ENCODE measurements at regions not wholly inside any gene's neighbourhood (a gene's known extent, or its start where the extent isn't known, plus 50 kb on each side); places are given as distances from the start of the nearest gene placed in this dataset.

DNA sequence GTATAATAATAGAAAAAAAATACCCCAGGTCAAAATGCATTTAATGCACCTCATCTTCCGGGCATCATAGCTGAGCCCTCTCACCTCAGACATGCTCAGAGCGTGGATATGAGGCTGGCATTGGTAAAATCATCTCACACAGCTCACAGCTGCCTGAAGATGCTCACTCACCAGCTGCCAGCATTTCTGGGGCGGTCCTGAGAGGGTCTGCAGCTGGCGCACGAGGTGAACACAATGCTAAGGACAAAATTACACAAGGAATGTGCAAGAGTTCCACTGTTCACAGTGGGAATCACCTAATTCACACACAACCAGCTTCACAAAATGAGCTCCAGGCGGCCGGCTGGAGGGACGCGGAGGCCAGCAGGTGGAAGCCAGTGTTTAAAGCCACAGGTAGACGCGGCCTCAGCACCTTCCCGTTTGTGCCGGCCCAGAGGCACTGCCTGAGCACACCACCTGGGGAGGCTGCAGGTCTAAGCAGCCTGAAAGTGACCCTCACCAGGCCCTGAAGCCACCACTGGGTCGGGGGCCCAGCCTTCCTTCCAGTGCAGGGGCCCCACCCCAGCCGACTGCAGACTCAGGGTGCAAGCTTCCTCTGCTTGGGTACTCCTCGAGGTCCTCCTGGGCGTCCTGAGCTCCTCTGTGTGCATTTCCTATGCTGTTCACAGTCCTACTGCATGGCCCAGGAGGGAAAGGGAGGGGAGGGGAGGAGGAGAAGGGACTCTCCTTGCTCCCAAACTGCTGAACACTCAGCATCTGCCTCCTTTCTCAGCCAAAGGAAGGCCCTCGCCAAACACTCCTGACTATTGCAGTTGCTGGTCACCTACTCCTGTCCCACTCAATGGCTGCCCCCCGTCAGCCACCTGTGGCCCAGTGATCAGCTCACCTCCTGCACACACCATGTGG, 61.2 kb upstream of the FAM20C start:
- TF ChIP-seq, protein P1, sequence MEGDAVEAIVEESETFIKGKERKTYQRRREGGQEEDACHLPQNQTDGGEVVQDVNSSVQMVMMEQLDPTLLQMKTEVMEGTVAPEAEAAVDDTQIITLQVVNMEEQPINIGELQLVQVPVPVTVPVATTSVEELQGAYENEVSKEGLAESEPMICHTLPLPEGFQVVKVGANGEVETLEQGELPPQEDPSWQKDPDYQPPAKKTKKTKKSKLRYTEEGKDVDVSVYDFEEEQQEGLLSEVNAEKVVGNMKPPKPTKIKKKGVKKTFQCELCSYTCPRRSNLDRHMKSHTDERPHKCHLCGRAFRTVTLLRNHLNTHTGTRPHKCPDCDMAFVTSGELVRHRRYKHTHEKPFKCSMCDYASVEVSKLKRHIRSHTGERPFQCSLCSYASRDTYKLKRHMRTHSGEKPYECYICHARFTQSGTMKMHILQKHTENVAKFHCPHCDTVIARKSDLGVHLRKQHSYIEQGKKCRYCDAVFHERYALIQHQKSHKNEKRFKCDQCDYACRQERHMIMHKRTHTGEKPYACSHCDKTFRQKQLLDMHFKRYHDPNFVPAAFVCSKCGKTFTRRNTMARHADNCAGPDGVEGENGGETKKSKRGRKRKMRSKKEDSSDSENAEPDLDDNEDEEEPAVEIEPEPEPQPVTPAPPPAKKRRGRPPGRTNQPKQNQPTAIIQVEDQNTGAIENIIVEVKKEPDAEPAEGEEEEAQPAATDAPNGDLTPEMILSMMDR (IDR thresholded peaks at IDR 0.05; ENCODE audit: insufficient read depth, low read length) = no peak
- no peak overlapping the region for H3K4me3 ChIP-seq (ENCODE audit: low read depth, low read length)
- no peak for DNase-seq (ENCODE audit: low read depth)

DNA sequence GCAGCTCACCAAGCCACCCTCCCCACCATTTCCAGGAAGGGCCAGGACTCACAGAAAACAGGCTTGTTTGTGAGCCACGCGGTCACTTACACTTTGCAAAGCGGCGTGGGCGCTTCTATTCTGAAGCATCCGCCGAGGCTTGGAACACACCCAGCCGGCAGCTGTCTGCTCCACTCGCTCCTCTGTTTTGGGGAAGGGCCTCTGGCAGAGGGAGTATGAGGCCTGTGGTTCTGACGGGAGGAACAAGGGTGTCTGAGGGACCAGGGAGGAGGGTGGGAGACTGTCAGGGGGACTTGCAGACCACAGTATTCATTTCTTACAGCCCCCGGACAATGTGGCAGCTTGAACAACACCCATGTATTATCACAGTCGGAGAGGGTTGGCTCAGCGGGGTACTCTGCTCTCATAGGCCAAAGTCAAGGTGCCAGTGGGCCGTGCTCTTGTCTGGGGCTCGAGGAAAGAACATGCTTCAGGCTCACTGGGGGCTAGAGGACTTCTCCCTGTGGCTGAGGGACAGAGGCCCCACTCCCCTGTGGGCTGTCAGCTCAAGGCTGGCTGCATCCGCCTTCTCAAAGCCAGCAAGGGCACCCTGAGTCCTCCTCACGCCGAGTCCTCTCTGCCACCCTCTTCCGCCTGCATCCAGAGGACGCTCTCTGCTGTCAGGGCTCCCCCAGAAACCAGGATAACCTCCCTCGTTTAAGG, 60.4 kb upstream of the FAM20C start:
- no peak for DNase-seq (ENCODE audit: low read depth)
- no peak overlapping the region for H3K4me3 ChIP-seq (ENCODE audit: low read depth, low read length)
- TF ChIP-seq, protein P1 (IDR thresholded peaks at IDR 0.05; ENCODE audit: insufficient read depth, low read length) = no peak

DNA sequence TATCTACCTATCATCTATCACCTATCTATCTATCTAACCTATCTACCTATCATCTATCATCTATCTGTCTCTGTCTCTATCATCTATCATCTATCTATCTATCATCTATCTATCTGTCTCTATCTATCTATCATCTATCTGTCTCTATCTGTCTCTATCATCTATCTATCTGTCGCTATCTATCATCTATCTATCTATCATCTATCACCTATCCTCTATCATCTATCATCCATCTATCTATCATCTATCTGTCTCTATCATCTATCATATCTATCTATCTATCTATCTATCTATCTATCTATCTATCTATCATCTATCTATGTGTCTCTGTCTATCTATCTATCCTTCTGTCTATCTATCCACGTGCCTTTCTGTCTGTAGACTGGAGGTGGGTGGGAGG, 59.5 kb upstream of the FAM20C start:
- TF ChIP-seq, protein P1 (IDR thresholded peaks at IDR 0.05; ENCODE audit: insufficient read depth, low read length) = no peak
- H3K4me3 ChIP-seq (ENCODE audit: low read depth, low read length) = no peak overlapping the region
- DNase-seq (ENCODE audit: low read depth) = no peak

DNA sequence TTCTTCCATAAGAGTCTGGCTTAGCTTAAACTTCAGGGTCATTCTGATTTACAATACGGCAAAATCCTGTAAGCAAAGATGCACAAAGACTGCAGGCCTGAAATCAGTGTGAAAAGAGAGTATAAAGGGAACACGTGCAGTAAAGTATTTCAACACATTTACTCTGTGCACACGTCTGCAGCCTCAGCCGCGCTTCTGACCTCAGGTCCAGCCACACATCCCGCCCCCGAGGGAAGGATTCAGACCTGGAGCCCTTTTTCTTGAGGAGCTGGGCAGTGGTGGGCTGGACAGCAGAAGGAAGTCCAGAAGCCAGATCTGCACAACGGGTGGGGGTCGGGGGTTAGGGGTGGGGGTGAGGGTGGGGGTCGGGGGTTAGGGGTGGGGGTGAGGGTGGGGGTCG, 58.9 kb upstream of the FAM20C start:
- H3K4me3 ChIP-seq (ENCODE audit: low read depth, low read length) = no peak overlapping the region
- no peak for DNase-seq (ENCODE audit: low read depth)
- TF ChIP-seq, protein P1 (IDR thresholded peaks at IDR 0.05; ENCODE audit: insufficient read depth, low read length) = no peak

DNA sequence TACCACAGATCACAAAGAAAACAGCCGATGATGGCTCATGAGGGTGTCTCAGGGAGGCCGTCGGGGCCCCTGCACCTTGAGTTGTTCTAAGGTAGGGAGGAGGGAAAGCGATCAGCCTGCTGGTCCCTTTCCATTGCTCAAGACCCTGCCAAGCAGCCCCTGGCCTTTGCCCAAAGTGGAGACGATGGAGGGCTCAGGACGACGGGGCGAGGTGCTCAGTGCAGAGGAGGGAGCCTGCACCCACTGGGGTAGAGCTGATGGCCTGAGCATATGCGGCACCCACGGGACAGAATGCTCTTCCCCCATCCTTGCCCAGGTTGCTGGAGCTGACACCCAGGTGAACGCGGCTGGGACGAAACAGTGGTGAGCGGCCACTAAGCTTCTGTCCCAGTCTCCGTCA, 58.3 kb upstream of the FAM20C start:
- DNase-seq (ENCODE audit: low read depth) = no peak
- TF ChIP-seq, protein P1 (IDR thresholded peaks at IDR 0.05; ENCODE audit: insufficient read depth, low read length) = no peak
- H3K4me3 ChIP-seq (ENCODE audit: low read depth, low read length) = no peak overlapping the region

DNA sequence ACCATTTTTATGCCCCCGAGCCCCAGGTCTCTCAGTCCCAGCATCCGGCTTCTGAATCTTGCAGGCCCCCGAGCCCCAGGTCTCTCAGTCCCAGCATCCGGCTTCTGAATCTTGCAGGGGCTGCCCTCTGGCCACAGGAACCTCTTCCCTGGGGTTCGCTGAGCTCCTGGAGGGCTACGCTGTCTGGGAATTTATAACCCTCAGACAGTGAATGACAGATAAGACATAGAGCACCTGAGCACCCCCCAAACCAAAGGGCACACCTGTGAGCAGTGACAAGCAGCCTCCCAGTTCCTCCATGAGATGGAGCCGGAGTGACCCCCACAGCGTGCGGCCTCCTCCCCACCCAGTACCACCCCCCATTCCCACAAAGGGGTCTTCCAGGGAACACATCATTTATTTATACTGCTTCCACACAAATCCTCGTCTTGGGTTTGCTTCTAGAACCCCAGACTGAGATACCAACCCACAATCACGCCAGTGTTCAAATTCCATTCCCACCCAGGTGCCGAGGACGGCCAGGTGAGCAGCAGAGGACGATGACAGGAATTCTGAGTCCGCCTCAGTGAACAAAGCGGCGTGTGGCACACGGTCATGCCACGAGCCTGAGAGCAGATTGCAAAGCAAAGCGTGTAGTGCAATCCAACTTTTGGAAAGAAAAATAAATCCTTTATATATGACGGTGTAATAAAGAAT, 57.7 kb upstream of the FAM20C start:
- DNase-seq (ENCODE audit: low read depth) = no peak
- no peak overlapping the region for H3K4me3 ChIP-seq (ENCODE audit: low read depth, low read length)
- TF ChIP-seq, protein P1 (IDR thresholded peaks at IDR 0.05; ENCODE audit: insufficient read depth, low read length) = no peak
